ENCODE measurements at regions not wholly inside any gene's neighbourhood (a gene's known extent, or its start where the extent isn't known, plus 50 kb on each side); places are given as distances from the start of the nearest gene placed in this dataset.
"Not testable (repeated sequence)": the region's sequence is repeated elsewhere in the genome, so short reads cannot be mapped to it uniquely, and the experiment has no call there.

DNA sequence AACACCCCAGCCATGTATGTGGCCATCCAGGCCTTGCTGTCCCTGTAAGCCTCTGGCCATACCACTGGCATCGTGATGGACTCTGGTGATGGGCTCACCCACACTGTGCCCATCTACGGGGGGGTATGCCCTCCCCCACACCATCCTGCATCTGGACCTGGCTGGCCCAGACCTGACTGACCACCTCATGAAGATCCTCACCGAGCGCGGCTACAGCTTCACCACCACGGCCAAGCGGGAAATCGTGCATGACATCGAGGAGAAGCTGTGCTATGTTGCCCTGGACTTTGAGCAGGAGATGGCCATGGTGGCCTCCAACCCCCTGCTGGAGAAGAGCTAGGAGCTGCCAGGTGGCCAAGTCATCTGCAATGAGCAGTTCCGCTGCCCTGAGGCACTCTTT is 80.4 kb upstream of the ZCCHC2 start:
- no peak for DNase-seq (ENCODE audit: low read depth)

- DNase-seq (ENCODE audit: low read depth) = no peak
These were observed 77.4 kb upstream of the ZCCHC2 start for GRCh38 chr18:62445386-62445917.

DNA sequence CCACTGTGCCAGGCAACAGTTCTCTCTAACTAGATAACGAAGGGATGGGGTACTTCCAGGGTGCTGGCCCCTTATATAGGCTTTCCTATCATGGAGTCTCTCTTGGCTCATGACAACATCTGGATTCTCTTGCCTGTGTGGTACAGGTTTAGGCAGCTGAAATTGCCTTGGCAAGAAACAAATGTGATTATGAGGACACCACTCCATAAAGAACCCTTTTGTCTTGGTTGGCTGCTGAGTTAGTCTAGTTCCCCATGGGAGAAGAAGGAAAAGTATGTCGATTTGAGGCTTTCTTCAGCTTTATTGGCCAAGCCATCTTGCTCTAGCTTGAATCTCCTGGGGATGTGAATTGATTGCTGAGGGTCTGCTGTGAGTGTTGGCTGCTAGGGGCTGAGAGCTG is 76.3 kb upstream of the ZCCHC2 start:
- no peak for DNase-seq (ENCODE audit: low read depth)

DNA sequence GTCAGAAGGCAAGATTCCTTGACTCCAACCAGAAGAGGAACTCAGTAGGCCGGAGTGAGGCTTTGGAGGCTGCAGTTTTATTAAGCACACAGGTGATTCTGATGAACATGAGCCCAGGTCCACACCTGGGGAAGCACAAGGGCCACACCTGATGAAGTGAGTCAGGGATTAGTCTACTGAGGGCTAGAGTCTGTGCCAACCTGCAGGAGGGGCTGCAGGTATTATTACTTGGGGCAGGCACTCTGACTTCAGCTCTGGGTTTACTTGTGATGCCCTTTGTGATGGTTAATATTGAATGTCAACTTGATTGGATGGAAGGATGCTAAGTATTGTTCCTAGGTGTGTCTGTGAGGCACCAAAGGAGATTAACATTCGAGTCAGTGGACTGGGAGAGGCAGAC is 75.2 kb upstream of the ZCCHC2 start:
- no peak for DNase-seq (ENCODE audit: low read depth)

GRCh38 chr18:62448426-62448825 is 74.4 kb upstream of the ZCCHC2 start:
- no peak for DNase-seq (ENCODE audit: low read depth)

DNA sequence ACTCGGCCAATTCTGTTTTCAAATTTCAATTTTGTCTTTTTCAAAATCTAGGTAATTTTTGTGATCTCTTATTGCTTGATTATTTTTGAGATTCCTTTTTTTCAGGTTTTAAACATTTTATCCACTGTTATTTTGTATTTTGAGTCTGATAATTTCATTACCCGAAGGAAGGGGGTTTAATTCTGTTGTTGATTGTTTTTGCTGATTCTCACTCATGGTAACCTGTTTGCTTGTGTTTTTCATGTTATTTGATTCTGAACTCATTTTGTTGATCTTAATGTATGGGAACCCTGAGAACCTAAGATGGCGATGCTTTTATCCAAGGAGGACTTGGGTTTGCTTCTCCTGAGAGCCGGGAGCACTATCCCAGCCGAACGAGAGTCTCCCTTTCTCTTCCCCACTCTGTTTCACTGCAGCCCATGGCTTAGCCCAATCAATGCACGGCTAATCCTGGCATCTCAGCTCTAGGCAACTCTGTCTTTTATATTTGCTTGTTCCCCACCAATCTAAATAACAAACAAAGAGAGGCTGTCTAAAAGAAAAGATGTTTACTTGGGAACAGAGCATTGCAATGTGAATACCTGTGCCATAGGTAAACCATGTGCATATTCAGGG is 73.2 kb upstream of the ZCCHC2 start:
- DNase-seq (ENCODE audit: low read depth) = no peak

DNA sequence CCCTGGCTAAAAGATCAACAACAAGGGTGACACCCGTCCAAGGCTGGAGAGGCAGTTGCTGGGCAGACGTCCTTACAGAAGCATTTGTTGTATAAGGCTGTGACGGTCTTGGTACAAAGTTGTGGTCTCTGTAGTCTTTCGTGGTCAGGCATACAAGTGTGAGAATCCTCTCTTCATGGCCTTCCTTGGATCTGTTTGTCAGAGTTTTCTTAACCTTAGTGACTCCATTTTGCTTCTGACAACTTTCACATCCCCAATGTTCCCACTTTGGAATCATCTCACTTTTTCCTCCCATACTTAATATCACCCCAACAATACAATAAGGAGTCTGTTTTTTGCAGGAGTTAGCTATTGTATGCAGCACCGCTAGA is 72.7 kb upstream of the ZCCHC2 start:
- no peak for DNase-seq (ENCODE audit: low read depth)

GRCh38 chr18:62450546-62451410 is 72.0 kb upstream of the ZCCHC2 start:
- DNase-seq (ENCODE audit: low read depth) = no peak

- DNase-seq (ENCODE audit: low read depth) = peak; percentile 12
These were observed 70.5 kb upstream of the ZCCHC2 start for GRCh38 chr18:62452280-62452831.

DNA sequence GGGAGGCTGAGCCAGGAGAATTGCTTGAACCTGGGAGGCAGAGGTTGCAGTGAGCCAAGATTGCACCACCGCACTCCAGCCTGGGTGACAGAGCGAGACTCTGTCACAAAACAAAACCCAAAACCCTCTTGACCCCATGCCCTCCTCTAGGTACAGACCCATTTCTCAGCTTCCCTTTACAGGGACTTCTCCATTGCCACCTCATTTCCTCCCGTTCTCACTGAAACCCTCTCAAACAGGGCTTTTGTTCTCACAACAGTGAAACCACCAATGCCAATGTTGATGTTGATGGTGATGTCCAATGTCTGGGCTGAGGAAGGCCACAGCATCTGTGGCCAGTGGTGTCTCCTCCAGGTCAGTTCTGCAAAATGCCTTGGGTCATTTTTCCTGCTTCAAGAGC is 69.0 kb upstream of the ZCCHC2 start:
- DNase-seq (ENCODE audit: low read depth) = no peak

DNA sequence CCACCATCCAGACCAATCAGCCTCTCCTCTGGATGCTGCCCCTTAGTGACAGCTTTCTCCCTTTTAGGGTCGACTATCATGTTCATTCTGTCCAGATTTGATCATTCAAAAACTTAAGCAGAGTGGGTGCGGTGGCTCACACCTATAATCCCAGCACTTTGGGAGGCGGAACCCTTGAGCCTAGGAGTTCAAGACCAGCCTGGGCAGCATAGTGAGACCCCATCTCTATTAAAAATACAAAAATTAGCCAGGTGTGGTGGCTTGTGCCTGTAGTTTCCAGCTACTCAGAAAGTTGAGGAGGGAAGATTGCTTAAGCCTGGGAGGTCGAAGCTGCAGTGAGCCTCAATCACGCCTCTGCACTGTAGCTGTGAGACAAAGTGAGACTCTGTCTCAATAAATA is 68.3 kb upstream of the ZCCHC2 start:
- no peak for DNase-seq (ENCODE audit: low read depth)

DNA sequence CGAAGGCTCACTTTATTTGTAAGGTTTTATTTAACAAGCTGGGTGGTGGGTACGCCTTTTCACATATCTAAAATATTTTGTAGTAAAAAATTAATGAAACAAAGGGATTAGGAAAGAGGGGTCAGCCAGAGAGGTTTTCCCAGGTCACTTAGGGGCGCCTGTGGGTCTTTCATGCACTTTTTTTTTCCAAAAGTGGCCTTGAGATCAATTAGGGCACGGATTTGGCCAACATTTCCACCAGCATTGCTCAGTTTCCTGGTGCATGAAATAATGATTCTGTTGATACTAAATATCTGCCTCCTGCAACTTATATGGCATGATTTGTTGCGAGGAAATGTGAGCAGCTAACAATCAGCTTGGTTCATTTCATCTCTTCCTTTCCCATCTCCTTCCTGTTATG is 67.6 kb upstream of the ZCCHC2 start:
- DNase-seq (ENCODE audit: low read depth) = no peak

DNA sequence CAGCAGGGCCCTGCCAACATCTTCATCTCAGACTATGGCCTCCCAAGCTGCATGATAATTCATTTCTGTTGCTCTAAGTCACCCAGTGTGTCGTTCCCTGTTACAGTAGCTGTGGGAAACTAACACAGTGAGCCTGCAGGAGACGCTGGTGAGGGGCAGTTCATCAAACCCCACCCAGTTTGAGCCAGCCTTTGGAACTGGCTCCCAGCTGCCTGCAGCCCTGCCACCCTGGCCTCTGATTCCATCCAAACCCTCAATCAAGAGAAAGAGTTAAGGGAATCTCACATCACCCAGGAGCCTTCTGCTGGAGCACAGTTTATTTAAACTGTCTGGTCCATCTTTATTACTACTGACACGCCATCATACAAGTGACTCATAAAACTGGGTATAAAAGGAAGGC is 64.9 kb upstream of the ZCCHC2 start:
- DNase-seq (ENCODE audit: low read depth) = no peak

DNA sequence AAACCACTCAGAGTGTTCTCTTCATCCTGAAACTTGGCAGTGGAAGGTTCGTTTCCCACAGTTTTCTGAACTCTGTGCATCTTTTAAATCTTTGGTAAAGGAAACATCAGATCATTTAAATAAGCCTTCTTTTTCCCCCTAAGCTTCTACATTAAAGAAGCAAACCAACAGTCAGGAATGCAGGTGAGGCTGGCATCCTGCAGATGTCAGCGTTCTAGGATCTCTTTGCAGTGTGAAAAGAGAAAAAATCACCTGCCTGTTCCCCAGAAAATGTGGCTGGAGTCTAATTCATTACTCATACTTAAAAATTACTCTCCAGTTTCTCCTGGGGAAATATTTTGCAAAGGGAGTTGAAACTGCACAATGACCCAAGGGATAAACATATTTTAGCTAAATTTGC is 64.5 kb upstream of the ZCCHC2 start:
- no peak for DNase-seq (ENCODE audit: low read depth)

GRCh38 chr18:62458868-62459716 is 63.7 kb upstream of the ZCCHC2 start:
- DNase-seq (ENCODE audit: low read depth) = no peak

DNA sequence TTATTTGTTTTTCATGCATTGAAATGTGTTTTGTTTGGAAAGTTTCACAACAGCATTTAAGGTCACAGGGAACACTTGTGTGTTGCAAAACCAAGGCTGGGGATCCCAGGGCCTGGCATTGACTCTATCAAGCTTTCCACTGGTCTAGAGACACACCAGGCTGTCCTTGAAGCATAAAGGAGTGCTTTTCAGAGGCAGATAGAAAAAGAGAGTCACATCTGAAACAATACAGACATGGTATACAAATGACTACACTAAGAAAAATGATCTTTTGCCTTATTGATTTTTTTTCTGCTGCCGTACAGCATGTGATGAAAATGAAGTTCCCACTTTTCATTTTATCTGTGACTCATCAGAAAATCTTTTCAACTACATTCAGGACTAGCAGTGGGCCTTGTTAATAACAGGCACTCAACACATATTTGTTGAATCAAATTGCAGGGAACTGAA is 61.9 kb upstream of the ZCCHC2 start:
- no peak for DNase-seq (ENCODE audit: low read depth)

DNA sequence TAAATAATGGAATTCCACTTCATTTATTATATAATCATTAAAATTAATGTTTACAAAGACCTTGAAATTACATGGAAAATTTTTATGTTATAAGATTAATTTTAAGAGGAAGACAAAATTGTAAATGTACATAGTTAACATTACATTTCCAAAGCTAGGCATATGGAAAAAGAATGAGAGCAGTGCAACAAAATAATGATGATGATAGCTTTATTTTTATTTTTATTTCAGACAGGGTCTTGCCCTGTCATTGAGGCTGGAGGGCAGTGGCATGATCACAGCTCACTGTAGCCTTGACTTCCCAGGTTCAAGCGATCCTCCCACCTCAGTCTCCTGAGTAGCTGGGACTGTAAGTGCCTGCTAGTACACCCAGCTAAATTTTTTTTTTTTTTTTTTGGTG is 61.2 kb upstream of the ZCCHC2 start:
- DNase-seq (ENCODE audit: low read depth) = no peak

- no peak for DNase-seq (ENCODE audit: low read depth)
These were observed 58.6 kb upstream of the ZCCHC2 start for GRCh38 chr18:62464266-62464665.

- not testable (repeated sequence) for DNase-seq (ENCODE audit: low read depth)
These were observed 53.7 kb upstream of the ZCCHC2 start for GRCh38 chr18:62469131-62469530.

Measured in activated T-cell treated with anti-CD3 and anti-CD28 coated beads for 48 hours (primary cell).